Astrocyte of the spinal cord (primary cell): ENCODE measurements at regions not wholly inside any gene's neighbourhood (a gene's known extent, or its start where the extent isn't known, plus 50 kb on each side); places are given as distances from the start of the nearest gene placed in this dataset.
A peak's percentile ranks its signal among the peaks of the same experiment; 100 is the strongest.
"Not testable (repeated sequence)": the region's sequence is repeated elsewhere in the genome, so short reads cannot be mapped to it uniquely, and the experiment has no call there.

Experiments
- DNase-seq: peaks from one replicate; pipeline ENCODE4 v3.0.0; 2011; ENCODE audit warnings: low read depth, low spot score
- H3K4me3 ChIP-seq: 2 replicates; pipeline ENCODE4 v1.5.1; 2011; ENCODE audit warnings: low read depth, mild to moderate bottlenecking, low read length, moderate library complexity
- in situ Hi-C: cut with HindIII; loops from 2 replicates; pipeline ENCODE4 v1.10.0; 2017; ENCODE audit warnings: low sequenced_read_pairs
- TF ChIP-seq, protein P1 (sequence below): IDR thresholded peaks from 2 replicates; pipeline ENCODE4 v1.5.1; 2012; ENCODE audit warnings: low read depth, mild to moderate bottlenecking, low read length, inconsistent platforms

DNA sequence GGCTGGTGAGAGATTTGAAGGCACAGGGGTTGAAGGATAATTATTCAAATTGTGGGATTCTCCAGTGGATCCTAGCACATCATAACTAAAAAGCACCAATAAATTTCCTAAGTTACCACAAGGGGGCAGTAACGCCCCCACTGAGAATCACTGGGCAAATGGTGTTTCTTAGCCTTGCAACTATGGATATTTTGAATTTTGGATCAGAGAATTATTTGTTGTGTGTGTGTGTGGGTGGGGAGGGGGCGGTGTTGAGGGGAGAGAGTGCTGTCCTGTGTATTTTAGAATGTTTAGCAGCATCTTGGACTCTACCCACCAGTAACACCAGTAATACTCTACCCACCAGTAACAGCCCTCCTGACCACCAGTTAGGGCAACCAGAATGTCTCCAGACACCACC is 63.3 kb upstream of the PRKG1 start:
- in situ Hi-C loops, result no loop called here
- TF ChIP-seq, protein P1, sequence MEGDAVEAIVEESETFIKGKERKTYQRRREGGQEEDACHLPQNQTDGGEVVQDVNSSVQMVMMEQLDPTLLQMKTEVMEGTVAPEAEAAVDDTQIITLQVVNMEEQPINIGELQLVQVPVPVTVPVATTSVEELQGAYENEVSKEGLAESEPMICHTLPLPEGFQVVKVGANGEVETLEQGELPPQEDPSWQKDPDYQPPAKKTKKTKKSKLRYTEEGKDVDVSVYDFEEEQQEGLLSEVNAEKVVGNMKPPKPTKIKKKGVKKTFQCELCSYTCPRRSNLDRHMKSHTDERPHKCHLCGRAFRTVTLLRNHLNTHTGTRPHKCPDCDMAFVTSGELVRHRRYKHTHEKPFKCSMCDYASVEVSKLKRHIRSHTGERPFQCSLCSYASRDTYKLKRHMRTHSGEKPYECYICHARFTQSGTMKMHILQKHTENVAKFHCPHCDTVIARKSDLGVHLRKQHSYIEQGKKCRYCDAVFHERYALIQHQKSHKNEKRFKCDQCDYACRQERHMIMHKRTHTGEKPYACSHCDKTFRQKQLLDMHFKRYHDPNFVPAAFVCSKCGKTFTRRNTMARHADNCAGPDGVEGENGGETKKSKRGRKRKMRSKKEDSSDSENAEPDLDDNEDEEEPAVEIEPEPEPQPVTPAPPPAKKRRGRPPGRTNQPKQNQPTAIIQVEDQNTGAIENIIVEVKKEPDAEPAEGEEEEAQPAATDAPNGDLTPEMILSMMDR, result peak; percentile 76
- no peak overlapping the region for H3K4me3 ChIP-seq
- peak; percentile 42 for DNase-seq

DNA sequence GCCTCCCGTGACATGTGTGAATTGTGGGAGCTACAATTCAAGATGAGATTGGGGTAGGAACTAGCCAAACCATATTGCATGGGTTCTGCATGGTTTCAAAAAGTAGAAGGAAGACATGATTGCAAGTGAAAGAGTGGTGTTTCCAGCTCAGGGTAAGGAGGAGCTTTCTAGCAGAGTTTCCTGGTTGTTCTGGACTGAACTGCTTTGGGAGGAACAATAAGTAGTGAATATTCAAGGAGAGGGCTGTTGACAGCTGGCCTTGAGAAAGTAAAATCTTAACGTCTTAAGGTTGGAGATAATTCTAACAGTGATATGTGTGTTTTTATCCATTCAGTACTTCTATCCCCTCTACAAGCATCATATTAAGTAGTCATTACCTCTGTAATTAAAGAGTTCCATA is 62.2 kb upstream of the PRKG1 start:
- no peak for DNase-seq
- no peak overlapping the region for H3K4me3 ChIP-seq
- in situ Hi-C loops, result no loop called here
- TF ChIP-seq, protein P1, result no peak

DNA sequence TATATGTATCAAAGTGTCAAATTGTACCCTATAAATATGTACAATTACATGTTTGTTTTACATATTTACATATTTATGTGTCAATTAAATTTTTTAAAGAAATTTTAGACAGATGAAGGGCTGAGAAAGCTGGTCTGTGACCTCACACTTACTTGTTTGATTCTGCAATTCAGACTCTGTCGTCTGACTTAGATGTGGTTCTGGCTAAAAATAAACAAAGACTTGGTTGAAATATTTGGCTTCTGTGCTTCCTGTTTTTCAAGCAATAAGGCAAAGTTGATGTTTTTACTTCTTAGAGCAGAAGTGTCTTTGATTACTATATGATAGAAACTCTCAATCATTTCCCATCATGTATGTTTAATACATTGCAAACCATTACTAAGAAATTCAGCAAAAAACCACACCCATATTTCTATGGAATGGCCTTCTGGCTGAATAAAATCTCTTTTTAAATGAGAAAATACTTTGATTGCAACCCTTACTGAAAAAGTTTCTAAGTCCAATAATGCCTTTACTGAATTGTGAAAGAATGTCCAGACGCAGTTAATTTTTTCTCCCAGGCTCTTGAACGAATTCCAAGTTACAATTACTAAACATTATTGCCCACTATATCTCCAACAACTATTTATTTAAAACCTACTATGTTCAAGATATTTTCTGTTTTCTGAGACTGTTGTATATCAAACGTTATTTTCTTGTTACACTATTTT is 59.5 kb upstream of the PRKG1 start:
- no peak for DNase-seq
- in situ Hi-C loops, result no loop called here
- TF ChIP-seq, protein P1, result no peak
- H3K4me3 ChIP-seq, result no peak overlapping the region

GRCh38 chr10:51015390-51015754 is 58.9 kb upstream of the PRKG1 start:
- H3K4me3 ChIP-seq, DNase-seq, in situ Hi-C loops: not testable (repeated sequence)

DNA sequence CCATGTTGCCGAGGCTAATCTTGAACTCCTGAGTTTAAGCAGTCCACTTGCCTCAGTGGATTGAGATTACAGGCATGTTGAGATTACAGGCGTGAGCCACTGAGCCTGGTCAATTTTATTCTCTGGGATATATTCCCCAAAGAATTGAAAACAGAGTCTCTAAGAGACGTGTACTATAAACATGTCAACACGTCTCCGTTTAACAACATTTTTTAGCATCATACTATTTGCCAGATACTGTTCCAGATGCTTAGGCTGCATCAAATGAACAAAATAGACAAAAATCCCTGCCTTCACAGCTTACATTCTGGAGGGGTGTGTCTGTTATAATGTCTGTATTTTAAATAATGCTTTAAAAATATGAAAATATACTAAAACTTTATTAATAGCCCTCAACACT is 54.1 kb upstream of the PRKG1 start:
- H3K4me3 ChIP-seq, result no peak overlapping the region
- no peak for DNase-seq
- in situ Hi-C loops, result no loop called here
- TF ChIP-seq, protein P1, result no peak

GRCh38 chr10:51022933-51023585 is 51.2 kb upstream of the PRKG1 start:
- no peak for DNase-seq
- in situ Hi-C loops, result no loop called here
- H3K4me3 ChIP-seq, result no peak overlapping the region
- TF ChIP-seq, protein P1, result no peak

DNA sequence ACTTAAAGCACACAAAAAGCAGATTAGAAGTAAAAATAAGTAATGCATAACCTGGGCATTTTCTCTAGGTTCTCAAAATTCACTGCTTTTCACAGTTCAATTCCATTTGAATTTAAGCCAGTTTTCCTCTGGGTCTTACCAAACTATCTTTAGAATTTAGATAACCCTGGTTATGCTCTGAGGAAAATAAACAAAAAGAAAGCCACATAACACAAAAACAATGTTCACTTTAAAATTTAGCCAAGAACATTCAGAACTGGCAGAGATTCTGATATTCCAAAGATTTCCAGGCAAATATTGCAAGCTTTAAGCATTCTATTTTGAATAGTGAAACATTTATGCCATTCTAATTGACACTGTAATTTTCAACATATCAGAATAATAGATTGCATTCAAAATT is 50.7 kb upstream of the PRKG1 start:
- in situ Hi-C loops, result no loop called here
- no peak overlapping the region for H3K4me3 ChIP-seq
- no peak for DNase-seq
- TF ChIP-seq, protein P1, result no peak
